ENCODE measurements at regions not wholly inside any gene's neighbourhood (a gene's known extent, or its start where the extent isn't known, plus 50 kb on each side); places are given as distances from the start of the nearest gene placed in this dataset.
A peak's percentile ranks its signal among the peaks of the same experiment; 100 is the strongest.

DNA sequence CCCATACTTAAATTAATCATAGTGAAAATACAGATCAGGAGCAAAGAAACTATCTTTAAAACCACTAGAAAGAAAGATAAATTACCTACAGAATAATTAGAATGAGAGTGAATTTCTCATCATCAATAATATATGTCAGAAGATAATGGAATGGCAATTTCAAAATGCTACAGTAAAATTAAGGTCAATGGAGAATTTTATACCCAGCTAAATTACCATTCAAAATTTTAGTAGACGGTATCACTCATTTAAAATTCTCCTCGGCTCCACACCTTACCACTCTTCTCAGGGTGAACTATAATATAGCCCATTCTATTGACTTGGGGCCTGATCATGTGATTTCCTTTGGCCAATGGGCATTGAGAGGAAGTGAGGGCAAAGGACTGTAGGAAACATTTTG lies 192.5 kb upstream of the TCERG1L start:
- H4K20me1 ChIP-seq (ENCODE audit: insufficient read depth, low read length): no peaks in the 10 kb centered on the region
- no peak for FAIRE-seq
- WGBS (ENCODE audit: low lambda C conversion rate): 0% methylated on average over 2 of the region's 2 CpGs
- no peak overlapping the region for H3K4me3 ChIP-seq (replicated peaks in 1 of 3; ENCODE audit: insufficient read depth in 1 of 3, low read depth in 2 of 3, low read length in 3 of 3)
- H3K9me3 ChIP-seq (ENCODE audit: low read length): peaks cover 30% of the 10 kb centered on the region
- H3K27ac ChIP-seq (ENCODE audit: extremely low read length, insufficient read depth, low read length): no peak overlapping the region
- POLR2A ChIA-PET: no interaction called here
- no peaks in the 10 kb centered on the region for H3K4me1 ChIP-seq (ENCODE audit: insufficient read depth, low read length)
- no peaks in the 10 kb centered on the region for H3K27me3 ChIP-seq (ENCODE audit: control insufficient read depth in 1 of 2, insufficient read depth in 2 of 2, low read length in 2 of 2)
- no peak overlapping the region for H2AFZ ChIP-seq (ENCODE audit: low read length)
- intact Hi-C loops (cut with micrococcal nuclease; ENCODE audit: unreplicated experiment) (no loop called here), in situ Hi-C loops (cut with HindIII; ENCODE audit: extremely low pct_ligation_motif_present, low pct_unique_long_range_greater_than_20kb) (no loop called here)
- CTCF ChIA-PET (ENCODE audit: low intra/inter-chr PET ratio, low total read pairs): no interaction called here
- H3K4me2 ChIP-seq (ENCODE audit: low read depth, low read length): no peak overlapping the region
- H3K79me2 ChIP-seq (ENCODE audit: insufficient read depth, low read length): no peaks in the 10 kb centered on the region
- no peak overlapping the region for H3K9ac ChIP-seq (ENCODE audit: insufficient read depth, low read depth, low read length)
- BruUV-seq (replicated peaks): no TSS peak
- TF ChIP-seq ZFP1 (CRISPR knock-in tag; IDR thresholded peaks at IDR 0.05): peak; percentile 97; the same call in 1 of the 2 replicates
- TF ChIP-seq, protein P1, sequence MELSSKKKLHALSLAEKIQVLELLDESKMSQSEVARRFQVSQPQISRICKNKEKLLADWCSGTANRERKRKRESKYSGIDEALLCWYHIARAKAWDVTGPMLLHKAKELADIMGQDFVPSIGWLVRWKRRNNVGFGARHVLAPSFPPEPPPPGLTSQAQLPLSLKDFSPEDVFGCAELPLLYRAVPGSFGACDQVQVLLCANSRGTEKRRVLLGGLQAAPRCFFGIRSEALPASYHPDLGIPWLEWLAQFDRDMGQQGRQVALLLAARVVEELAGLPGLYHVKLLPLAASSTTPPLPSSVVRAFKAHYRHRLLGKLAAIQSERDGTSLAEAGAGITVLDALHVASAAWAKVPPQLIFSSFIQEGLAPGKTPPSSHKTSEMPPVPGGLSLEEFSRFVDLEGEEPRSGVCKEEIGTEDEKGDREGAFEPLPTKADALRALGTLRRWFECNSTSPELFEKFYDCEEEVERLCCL (CRISPR knock-in tag; IDR thresholded peaks at IDR 0.05; ENCODE audit: borderline replicate concordance): no peak
- DNase-seq (ENCODE audit: low spot score): no peak
- no peak for ATAC-seq
- H3K36me3 ChIP-seq (replicated peaks in 1 of 2; ENCODE audit: control insufficient read depth in 1 of 2, insufficient read depth in 2 of 2, low read length in 2 of 2): no peaks in the 10 kb centered on the region

DNA sequence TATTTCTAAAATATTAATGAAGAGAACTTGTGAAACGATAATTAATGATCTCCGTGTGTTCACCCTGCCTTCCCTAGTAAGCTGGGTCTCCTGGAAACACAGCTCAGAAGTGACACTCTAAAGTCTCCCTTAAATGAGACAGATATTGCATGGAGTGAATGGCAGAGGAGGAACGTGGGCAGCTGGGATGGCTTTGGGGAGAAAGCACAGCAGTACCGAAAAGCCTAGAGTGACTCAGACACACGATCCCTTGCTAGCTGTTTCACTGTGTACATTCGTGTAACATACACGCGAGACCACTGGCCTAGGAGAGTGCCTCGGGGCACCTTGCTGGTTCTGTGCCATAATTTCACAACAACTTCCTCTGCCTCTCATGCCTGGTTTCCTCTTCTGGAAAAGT lies 199.9 kb upstream of the TCERG1L start:
- no TSS peak for BruUV-seq (replicated peaks)
- CTCF ChIA-PET (ENCODE audit: low intra/inter-chr PET ratio, low total read pairs): no interaction called here
- in situ Hi-C loops (cut with HindIII; ENCODE audit: extremely low pct_ligation_motif_present, low pct_unique_long_range_greater_than_20kb): no loop called here
- no peak for ATAC-seq
- Histone ChIP-seq H3K4me3 (replicated peaks in 1 of 3; ENCODE audit: insufficient read depth in 1 of 3, low read depth in 2 of 3, low read length in 3 of 3) (no peak overlapping the region), H3K9me3 (ENCODE audit: low read length) (peaks cover 20% of the 10 kb centered on the region), H4K20me1 (ENCODE audit: insufficient read depth, low read length) (no peaks in the 10 kb centered on the region), H3K27me3 (ENCODE audit: control insufficient read depth in 1 of 2, insufficient read depth in 2 of 2, low read length in 2 of 2) (peaks cover 2 to 14% of the 10 kb centered on the region in 2 experiments; a peak in 3 of 5 replicates), H3K4me2 (ENCODE audit: low read depth, low read length) (no peak overlapping the region), H2AFZ (ENCODE audit: low read length) (no peak overlapping the region), H3K9ac (ENCODE audit: insufficient read depth, low read depth, low read length) (no peak overlapping the region), H3K79me2 (ENCODE audit: insufficient read depth, low read length) (no peaks in the 10 kb centered on the region), H3K36me3 (replicated peaks in 1 of 2; ENCODE audit: control insufficient read depth in 1 of 2, insufficient read depth in 2 of 2, low read length in 2 of 2) (no peaks in the 10 kb centered on the region), H3K27ac (ENCODE audit: extremely low read length, insufficient read depth, low read length) (no peak overlapping the region), H3K4me1 (ENCODE audit: insufficient read depth, low read length) (no peaks in the 10 kb centered on the region)
- DNase-seq (ENCODE audit: low spot score): no peak
- intact Hi-C loops (cut with micrococcal nuclease; ENCODE audit: unreplicated experiment): no loop called here
- no peak for FAIRE-seq
- POLR2A ChIA-PET: no interaction called here
- TF ChIP-seq ZNF644 (CRISPR knock-in tag; IDR thresholded peaks at IDR 0.05; ENCODE audit: low read depth) (no peak), ZNF101 (CRISPR knock-in tag; IDR thresholded peaks at IDR 0.05; ENCODE audit: borderline replicate concordance, low read depth) (no peak), ZNF704 (CRISPR knock-in tag; IDR thresholded peaks at IDR 0.05; ENCODE audit: borderline replicate concordance) (no peak)
- TF ChIP-seq, protein P2, sequence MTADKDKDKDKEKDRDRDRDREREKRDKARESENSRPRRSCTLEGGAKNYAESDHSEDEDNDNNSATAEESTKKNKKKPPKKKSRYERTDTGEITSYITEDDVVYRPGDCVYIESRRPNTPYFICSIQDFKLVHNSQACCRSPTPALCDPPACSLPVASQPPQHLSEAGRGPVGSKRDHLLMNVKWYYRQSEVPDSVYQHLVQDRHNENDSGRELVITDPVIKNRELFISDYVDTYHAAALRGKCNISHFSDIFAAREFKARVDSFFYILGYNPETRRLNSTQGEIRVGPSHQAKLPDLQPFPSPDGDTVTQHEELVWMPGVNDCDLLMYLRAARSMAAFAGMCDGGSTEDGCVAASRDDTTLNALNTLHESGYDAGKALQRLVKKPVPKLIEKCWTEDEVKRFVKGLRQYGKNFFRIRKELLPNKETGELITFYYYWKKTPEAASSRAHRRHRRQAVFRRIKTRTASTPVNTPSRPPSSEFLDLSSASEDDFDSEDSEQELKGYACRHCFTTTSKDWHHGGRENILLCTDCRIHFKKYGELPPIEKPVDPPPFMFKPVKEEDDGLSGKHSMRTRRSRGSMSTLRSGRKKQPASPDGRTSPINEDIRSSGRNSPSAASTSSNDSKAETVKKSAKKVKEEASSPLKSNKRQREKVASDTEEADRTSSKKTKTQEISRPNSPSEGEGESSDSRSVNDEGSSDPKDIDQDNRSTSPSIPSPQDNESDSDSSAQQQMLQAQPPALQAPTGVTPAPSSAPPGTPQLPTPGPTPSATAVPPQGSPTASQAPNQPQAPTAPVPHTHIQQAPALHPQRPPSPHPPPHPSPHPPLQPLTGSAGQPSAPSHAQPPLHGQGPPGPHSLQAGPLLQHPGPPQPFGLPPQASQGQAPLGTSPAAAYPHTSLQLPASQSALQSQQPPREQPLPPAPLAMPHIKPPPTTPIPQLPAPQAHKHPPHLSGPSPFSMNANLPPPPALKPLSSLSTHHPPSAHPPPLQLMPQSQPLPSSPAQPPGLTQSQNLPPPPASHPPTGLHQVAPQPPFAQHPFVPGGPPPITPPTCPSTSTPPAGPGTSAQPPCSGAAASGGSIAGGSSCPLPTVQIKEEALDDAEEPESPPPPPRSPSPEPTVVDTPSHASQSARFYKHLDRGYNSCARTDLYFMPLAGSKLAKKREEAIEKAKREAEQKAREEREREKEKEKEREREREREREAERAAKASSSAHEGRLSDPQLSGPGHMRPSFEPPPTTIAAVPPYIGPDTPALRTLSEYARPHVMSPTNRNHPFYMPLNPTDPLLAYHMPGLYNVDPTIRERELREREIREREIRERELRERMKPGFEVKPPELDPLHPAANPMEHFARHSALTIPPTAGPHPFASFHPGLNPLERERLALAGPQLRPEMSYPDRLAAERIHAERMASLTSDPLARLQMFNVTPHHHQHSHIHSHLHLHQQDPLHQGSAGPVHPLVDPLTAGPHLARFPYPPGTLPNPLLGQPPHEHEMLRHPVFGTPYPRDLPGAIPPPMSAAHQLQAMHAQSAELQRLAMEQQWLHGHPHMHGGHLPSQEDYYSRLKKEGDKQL (CRISPR knock-in tag; IDR thresholded peaks at IDR 0.05; ENCODE audit: low read depth): no peak
- 23% methylated on average over 7 of the region's 9 CpGs for WGBS (ENCODE audit: low lambda C conversion rate)
